NCI-H510A treated with DMSO at 0.1 percent for 48 hours (cell line): ENCODE measurements at regions not wholly inside any gene's neighbourhood (a gene's known extent, or its start where the extent isn't known, plus 50 kb on each side); places are given as distances from the start of the nearest gene placed in this dataset.

Source experiments
- DNase-seq: peaks from one replicate; lab custom pipeline; 2025; lab: John Stamatoyannopoulos, UW

GRCh38 chr17:79153367-79154130 lies 78.9 kb downstream of the ENGASE start:
- DNase-seq, result no peak

GRCh38 chr17:79152636-79153035 lies 78.0 kb downstream of the ENGASE start:
- DNase-seq, result no peak

DNA sequence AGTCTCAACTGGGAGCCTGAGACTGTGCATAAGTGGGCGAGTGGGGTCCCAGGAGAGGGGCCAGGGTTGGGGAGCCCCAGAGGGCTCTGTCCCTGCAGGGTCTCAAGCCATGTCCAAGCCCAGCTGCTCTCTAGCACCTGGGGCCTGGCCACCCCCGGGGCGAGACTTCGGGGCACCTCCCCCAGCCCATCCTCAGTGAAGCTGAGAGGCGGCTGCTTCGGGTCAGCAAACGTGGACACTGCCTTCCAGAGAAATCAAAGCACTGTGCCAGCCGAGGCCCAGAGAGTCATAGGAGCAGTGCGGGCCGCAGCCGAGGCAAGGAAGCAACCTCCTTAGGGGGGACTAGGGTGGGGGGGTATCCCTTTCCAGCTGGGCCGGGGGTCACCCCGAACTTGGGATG lies 77.5 kb downstream of the ENGASE start:
- DNase-seq, result no peak

GRCh38 chr17:79150799-79151198 lies 76.2 kb downstream of the ENGASE start:
- no peak for DNase-seq

DNA sequence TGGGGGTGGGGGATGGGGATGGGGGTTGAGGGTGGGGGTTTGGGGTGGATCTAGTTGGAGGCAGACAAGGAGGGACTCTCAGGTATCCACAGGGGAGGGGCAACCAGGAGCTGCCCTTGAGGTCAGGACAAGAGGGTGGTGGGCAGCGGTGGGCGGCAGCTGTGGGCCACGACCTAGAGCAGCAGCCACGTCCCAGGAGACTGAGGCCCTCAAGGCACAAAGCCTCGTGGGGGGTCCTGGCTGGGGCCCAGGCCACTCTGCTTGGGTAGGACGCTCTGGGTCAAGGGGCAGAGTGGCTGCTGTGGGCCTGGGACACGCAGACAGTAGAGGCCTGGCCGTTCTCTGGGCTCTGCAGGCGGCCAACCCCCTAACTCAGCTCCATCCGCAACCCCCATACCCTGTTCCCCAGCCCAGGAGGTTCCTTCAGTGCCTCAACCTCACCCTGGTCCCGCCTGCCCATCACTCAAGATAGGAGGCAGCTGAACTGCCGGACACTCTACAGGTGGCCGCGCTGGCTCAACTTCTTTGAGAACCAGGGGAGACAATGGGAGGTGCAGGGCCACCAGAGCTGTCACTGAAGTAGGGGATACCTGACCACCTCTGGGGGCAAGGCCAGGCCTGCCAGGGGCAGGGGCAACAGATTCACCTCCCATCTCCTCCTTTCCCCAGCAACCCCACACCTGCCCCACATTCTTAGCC lies 75.6 kb downstream of the ENGASE start:
- DNase-seq, result no peak

DNA sequence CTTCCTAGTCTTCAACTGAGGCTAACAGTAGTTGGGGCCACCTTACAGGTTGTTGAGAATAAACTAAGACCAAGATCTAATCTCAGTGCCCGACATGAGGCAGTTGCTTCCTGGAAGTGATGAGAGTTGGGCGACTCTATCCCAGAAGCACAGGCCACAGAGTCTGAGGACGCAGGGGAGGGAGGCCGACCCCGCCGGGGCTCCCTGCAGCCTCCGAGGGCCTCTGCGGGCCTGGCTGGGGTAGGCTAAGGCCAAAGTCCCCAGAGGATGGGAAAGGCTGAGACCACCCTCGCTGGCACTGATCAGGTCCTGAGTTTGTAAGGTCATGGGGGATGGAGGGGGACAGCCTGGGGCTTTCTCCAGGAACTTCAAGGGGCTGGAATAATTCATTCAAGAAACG lies 74.0 kb downstream of the ENGASE start:
- DNase-seq, result no peak

DNA sequence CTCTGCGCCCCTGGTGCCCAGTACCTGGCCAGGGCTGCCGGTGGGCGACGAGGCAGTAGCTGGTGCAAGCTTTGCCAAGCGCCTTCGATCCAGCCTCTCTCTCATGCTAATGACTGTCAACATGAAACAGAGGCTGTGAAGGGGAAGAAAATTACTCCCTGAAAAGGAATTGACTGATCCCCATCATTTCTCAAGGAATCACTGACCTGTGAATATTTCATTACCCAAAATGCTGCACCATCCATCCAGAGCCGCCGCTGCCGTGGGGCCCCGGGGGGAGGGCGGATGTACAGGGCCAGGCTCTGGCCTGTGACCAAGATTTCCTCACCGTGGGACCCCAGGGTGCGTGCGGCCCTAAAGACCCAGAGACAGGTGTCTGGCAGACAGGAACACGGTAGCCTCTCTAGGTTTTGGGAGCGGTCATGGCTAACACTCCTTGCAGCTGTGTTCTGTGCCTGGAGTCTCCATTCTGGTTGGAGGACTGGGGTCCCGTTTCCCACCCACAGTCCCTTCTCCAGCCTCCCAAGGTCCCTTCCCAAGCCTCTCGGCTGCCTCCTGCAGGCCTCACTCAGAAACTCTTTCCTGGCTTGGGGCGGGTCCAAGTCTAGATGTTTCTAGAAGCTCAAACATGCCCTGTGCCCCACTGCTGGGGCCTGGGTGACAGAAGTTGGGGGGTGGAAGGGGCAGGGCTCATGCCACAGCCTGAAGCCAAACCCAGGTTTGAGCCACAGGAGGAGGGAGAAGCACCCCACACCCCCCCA lies 73.3 kb downstream of the ENGASE start:
- DNase-seq, result no peak

DNA sequence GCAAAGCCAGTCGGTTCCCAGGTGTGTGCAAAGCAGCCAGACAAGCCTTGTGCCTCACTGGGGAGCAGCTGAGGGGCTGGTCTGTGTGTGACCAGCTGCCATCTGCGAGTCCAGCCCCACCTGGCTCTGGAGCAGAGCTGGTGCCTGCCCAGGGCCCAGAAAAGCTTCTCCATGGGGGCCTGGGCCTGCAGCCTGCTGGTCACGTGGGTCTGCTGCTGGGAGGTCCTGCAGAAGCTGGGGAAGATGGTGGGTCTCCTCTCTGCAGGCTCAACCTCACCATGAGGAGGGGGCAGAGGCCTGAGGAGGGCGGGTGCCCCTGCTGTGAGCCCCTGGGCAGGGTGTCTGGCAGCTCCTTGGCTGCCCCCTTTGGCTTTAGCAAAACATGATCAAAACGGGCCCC lies 71.9 kb downstream of the ENGASE start:
- DNase-seq, result no peak

DNA sequence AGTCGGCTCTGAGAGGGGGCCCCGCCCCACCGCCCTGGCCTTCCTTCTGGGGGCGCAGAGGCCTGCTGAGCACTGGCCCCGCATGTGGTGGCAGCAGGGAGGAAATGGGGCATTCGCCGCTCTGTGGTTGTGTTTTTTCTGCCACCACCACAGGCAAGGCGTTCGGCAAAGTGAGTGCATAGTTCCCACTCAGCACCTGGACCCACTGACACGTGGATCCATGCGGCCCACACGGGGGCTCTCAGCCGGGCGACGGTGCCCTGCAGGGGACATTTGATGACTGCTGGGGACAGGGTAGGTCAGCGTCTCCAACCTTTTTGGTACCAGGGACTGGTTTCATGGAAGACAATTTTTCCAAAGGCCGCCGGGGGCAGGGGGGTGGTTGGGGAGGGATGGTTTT lies 70.9 kb downstream of the ENGASE start:
- no peak for DNase-seq

- no peak for DNase-seq
Measured at GRCh38 chr17:79144133-79144532, 69.5 kb downstream of the ENGASE start.

- DNase-seq, result no peak
Measured at GRCh38 chr17:79142375-79142774, 67.8 kb downstream of the ENGASE start.

GRCh38 chr17:79141578-79142355 lies 67.1 kb downstream of the ENGASE start:
- no peak for DNase-seq

GRCh38 chr17:79138826-79139225 lies 64.2 kb downstream of the ENGASE start:
- no peak for DNase-seq

GRCh38 chr17:79137789-79138165 lies 63.2 kb downstream of the ENGASE start:
- no peak for DNase-seq

DNA sequence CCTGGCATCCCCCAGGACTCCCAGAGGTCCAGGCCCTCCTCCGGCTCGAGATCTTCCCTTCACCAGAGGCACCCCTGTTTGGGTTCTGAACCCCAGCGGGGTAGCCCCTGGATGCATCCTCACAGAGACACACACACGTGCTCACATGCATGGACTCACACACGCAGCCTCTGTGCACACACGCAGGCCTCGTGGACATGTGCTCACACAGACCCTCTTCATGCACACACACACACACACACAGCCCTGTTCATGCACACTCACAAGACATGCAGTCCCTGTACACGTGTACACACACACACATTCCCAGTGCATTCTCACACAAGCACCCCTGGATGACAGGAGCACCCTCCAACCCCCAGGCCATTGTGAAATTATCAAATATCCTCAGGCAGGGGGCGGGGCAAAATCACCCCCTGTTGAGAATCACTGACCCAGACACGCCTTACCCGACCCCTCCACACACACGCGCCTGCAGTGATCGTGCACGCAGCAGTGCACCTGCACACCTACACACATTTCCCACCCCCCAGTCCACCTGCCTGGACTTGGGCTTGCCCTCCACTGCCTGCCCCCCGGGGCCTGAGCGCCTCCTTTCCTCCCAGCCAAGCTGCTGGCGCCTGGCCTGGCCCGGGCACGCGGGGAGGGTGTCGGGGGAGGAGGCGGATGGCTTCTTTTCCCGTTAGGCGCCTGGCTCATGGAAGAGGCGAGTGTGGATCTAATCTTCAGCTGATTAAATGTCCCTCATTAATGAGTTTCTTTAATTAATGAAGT lies 62.6 kb downstream of the ENGASE start:
- DNase-seq, result no peak

- no peak for DNase-seq
Measured at GRCh38 chr17:79136596-79136995, 62.0 kb downstream of the ENGASE start.
